ENCODE measurements at regions not wholly inside any gene's neighbourhood (a gene's known extent, or its start where the extent isn't known, plus 50 kb on each side); places are given as distances from the start of the nearest gene placed in this dataset.

DNA sequence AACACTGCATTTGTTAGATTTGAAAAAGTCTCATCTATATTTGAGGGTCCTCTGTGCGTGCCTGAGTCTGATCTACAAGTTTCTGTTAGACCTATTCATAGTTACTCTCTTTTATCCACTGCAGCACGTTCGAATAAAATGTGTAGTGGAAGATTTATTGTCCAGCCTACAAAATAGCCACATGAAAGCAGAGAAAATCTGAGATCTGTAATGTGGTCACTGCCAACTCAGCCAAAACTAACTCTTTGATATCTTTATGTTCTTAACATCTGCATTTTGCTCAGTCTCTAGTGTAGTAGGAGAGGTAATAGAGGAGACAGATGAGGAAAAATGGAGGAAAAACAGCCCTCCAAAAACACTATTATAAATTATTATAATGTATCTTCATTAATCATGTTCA is 354.0 kb downstream of the NPR3 start:
- ChIA-PET CTCF (interaction anchor here (1.2 to 1.4 kb wide), 3 partner anchors 8 to 23 kb away, joined by 3 to 5 read pairs (median 4); no protein-coding TSS in a partner anchor), POLR2A (no interaction called here)
- no peak for TF ChIP-seq CTCF (IDR thresholded peaks at IDR 0.05; ENCODE audit: control extremely low read depth, extremely low read depth, low read depth, missing control alignments)
- DNase-seq (ENCODE audit: extremely low spot score) = no peak

- no peak for TF ChIP-seq CTCF (IDR thresholded peaks at IDR 0.05; ENCODE audit: control extremely low read depth, extremely low read depth, low read depth, missing control alignments)
- POLR2A ChIA-PET = no interaction called here
- no peak for DNase-seq (ENCODE audit: extremely low spot score)
- CTCF ChIA-PET = no interaction called here
These were observed 356.2 kb downstream of the NPR3 start for GRCh38 chr5:33067291-33067690.

DNA sequence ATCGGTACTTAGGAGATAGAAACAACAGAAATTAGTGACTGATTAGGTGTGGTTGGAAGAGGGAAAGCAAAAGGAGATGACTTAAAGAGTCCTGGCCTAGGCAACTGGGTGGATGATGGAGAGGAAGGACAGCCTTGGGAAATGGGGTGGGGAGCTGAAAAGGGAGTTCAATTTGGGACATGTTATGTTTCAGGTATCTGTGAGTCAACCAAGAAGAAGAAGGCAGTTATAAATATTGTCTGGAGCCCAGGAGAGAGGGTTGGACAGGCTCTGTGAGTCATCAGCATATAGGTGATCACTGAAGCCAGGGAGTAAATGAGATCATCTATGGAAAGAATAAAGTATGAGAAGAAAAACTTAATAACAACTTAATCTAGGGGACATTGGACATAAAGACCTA is 357.7 kb downstream of the NPR3 start:
- DNase-seq (ENCODE audit: extremely low spot score) = no peak
- POLR2A ChIA-PET = no interaction called here
- TF ChIP-seq CTCF (IDR thresholded peaks at IDR 0.05; ENCODE audit: control extremely low read depth, extremely low read depth, low read depth, missing control alignments) = no peak
- CTCF ChIA-PET = no interaction called here

GRCh38 chr5:33072296-33072695 is 361.2 kb downstream of the NPR3 start:
- ChIA-PET CTCF (no interaction called here), POLR2A (no interaction called here)
- no peak for TF ChIP-seq CTCF (IDR thresholded peaks at IDR 0.05; ENCODE audit: control extremely low read depth, extremely low read depth, low read depth, missing control alignments)
- no peak for DNase-seq (ENCODE audit: extremely low spot score)

DNA sequence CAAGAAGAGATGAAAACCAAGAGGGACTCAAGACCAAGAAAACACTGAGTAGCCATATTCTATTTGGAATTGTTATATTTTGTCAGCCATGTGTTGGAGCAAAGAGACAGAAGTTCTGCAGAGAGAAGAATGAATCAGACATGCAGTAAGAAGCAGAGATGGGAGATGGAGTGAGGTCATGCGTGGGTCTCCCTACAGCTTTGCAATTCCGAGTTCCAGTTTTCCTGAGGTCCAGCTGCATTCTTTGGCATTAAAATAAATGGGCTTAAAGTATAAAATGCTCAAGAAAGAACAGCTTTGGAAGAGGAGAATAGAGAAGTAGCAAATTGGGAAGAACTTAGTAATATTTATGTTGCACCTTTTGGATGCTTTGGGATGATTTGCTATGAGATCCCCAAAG is 361.6 kb downstream of the NPR3 start:
- ChIA-PET POLR2A (no interaction called here), CTCF (interaction anchor here (0.9 kb wide), 1 partner anchor 8 kb away, joined by 3 read pairs; no protein-coding TSS in a partner anchor)
- DNase-seq (ENCODE audit: extremely low spot score) = no peak
- no peak for TF ChIP-seq CTCF (IDR thresholded peaks at IDR 0.05; ENCODE audit: control extremely low read depth, extremely low read depth, low read depth, missing control alignments)

GRCh38 chr5:33073881-33074327 is 362.8 kb downstream of the NPR3 start:
- CTCF ChIA-PET = interaction anchor here (0.9 to 2.0 kb wide), 2 partner anchors 9 kb away, joined by 3 to 5 read pairs; no protein-coding TSS in a partner anchor
- no peak for TF ChIP-seq CTCF (IDR thresholded peaks at IDR 0.05; ENCODE audit: control extremely low read depth, extremely low read depth, low read depth, missing control alignments)
- POLR2A ChIA-PET = no interaction called here
- DNase-seq (ENCODE audit: extremely low spot score) = no peak

DNA sequence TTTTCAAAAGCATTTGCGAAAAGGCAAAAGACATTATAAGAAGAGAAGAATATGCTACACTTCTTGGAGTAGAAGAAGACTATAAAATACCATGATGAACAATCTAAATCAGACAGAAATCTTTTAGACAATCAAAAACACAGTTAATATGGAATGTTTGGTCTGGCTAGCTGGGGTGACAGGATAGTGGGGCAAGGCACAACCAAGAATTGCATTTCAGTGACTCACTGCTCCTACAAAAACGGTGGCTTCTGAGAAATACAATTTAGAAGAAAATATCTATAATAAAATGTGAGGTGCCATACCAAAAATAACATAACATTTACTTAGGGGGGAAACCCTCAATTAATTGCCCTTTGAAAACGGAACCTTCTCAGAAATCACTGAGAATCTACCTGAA is 363.4 kb downstream of the NPR3 start:
- POLR2A ChIA-PET = no interaction called here
- CTCF ChIA-PET = interaction anchor here (1.8 to 2.0 kb wide), 2 partner anchors 10 to 13 kb away, joined by 5 read pairs; no protein-coding TSS in a partner anchor
- no peak for DNase-seq (ENCODE audit: extremely low spot score)
- TF ChIP-seq CTCF (IDR thresholded peaks at IDR 0.05; ENCODE audit: control extremely low read depth, extremely low read depth, low read depth, missing control alignments) = no peak

Data from GM10248 (cell line).